ENCODE measurements at regions not wholly inside any gene's neighbourhood (a gene's known extent, or its start where the extent isn't known, plus 50 kb on each side); places are given as distances from the start of the nearest gene placed in this dataset.

- no peak for DNase-seq
These were observed 943.1 kb downstream of the ARAP2 start for GRCh38 chr4:35300996-35301774.

- no peak for DNase-seq
These were observed 928.9 kb downstream of the ARAP2 start for GRCh38 chr4:35315419-35315818.

- no peak for DNase-seq
These were observed 918.3 kb downstream of the ARAP2 start for GRCh38 chr4:35325908-35326453.

GRCh38 chr4:35342833-35343232 lies 901.5 kb downstream of the ARAP2 start:
- DNase-seq = no peak

- no peak for DNase-seq
These were observed 897.0 kb downstream of the ARAP2 start for GRCh38 chr4:35347276-35347675.

- DNase-seq = no peak
These were observed 886.2 kb downstream of the ARAP2 start for GRCh38 chr4:35358001-35358584.

- no peak for DNase-seq
These were observed 879.9 kb downstream of the ARAP2 start for GRCh38 chr4:35364321-35364870.

GRCh38 chr4:35365186-35365585 lies 879.1 kb downstream of the ARAP2 start:
- DNase-seq = no peak

GRCh38 chr4:35399912-35400311 lies 844.4 kb downstream of the ARAP2 start:
- no peak for DNase-seq

GRCh38 chr4:35423104-35423503 lies 821.2 kb downstream of the ARAP2 start:
- no peak for DNase-seq

- no peak for DNase-seq
These were observed 796.8 kb downstream of the ARAP2 start for GRCh38 chr4:35447474-35447873.

- no peak for DNase-seq
These were observed 785.3 kb downstream of the ARAP2 start for GRCh38 chr4:35459045-35459444.

- no peak for DNase-seq
These were observed 782.2 kb downstream of the ARAP2 start for GRCh38 chr4:35461931-35462659.

GRCh38 chr4:35463251-35463952 lies 780.9 kb downstream of the ARAP2 start:
- no peak for DNase-seq

- no peak for DNase-seq
These were observed 779.3 kb downstream of the ARAP2 start for GRCh38 chr4:35464964-35465528.

GRCh38 chr4:35491093-35491492 lies 753.2 kb downstream of the ARAP2 start:
- no peak for DNase-seq

- no peak for DNase-seq
These were observed 750.3 kb downstream of the ARAP2 start for GRCh38 chr4:35493977-35494376.

GRCh38 chr4:35494955-35495354 lies 749.4 kb downstream of the ARAP2 start:
- no peak for DNase-seq

- DNase-seq = no peak
These were observed 743.5 kb downstream of the ARAP2 start for GRCh38 chr4:35500812-35501211.

GRCh38 chr4:35503435-35503834 lies 740.9 kb downstream of the ARAP2 start:
- DNase-seq = no peak

GRCh38 chr4:35506161-35506560 lies 738.2 kb downstream of the ARAP2 start:
- no peak for DNase-seq

- DNase-seq = no peak
These were observed 732.5 kb downstream of the ARAP2 start for GRCh38 chr4:35511851-35512250.

Measured in right kidney (tissue), 1 donor.